Stimulated activated CD4-positive, alpha-beta T cell treated with anti-CD3 and anti-CD28 coated beads, Interleukin-12 subunit alpha, Interleukin-12 subunit beta, amount 100 ng/mL, for 48 hours (primary cell): ENCODE measurements at regions not wholly inside any gene's neighbourhood (a gene's known extent, or its start where the extent isn't known, plus 50 kb on each side); places are given as distances from the start of the nearest gene placed in this dataset.

Experiments used
- DNase-seq, 3 donors: peaks; one replicate each; pipeline ENCODE4 v3.0.0-alpha.2; 2020; ENCODE audit warnings: low read depth in 2 of 3, low spot score in 1 of 3

- DNase-seq: no peak
Observed at GRCh38 chr21:16863908-16864307, 648.9 kb upstream of the CXADR start.

DNA sequence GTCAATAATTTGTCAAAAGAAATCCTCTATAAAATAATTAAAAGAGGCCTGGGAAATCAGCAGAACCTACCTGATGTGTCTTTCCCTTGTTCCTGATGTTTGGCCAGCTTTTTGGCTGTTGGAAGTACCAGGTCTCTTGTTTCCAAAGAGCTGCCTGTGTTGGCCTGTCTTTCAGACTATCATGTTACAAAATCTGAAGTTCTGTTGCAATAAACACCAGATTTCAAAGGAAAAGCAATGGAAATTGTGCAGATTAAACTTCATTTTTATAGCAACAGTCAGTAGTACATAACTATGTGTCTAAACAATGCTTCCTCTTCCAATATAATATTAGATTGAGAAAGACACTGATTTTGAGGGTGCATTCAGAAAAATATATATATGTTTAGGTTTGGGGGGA lies 647.2 kb upstream of the CXADR start:
- no peak for DNase-seq

DNA sequence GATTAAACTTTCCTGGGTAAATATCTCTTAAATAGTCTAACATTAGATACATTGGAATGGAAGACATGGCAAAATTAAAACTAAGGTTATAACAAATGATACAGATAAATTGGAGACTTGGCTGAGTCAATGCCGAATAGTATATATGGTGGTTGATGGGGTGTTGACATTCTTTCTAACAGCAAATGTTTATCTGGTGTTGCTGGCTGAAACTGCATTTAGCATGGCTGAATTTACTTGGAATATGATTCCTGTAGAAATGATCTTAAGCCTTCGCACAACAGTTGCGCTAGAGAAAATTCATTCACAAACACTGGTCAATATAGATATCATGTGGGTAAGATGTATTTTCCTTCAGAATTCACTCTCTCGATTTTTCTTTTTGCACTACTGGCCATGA lies 646.0 kb upstream of the CXADR start:
- no peak for DNase-seq

DNA sequence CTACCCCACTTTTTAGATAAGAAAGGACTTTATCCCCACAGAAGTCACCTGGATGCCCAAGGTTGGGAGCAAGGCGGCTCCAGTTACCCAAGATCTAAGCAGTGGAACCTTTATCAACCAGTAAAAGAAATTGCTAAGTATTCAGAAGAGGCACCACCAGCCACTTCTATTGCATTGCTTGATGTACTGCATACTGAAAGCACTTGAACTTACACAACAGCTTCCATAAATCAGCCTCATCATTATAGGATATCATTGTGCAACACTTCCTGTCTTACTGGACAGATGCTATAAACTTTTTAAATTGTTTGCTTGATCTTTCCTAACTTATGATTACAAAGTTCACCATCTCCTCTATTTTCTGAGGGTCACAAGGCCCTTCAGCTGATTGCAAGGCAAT lies 642.7 kb upstream of the CXADR start:
- DNase-seq: no peak

DNA sequence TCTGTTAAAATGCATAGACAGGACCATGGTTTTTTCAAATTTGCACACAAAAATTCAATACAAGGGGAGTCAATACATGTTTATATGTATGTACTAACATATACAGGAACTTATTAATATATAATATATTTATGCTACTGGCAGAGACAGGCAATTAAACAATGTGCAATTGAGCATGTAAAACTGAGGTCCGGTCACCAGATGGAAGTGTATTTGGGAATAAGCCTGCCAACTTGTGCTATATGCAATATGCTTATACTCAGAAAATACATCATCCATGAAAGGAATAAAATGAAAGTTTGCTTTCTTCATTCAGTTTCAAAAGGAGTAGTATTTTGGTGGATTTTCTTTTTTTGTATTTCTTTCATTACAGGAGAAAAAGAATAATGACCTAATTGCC lies 640.2 kb upstream of the CXADR start:
- DNase-seq: no peak

GRCh38 chr21:16873176-16873575 lies 639.7 kb upstream of the CXADR start:
- DNase-seq: no peak

DNA sequence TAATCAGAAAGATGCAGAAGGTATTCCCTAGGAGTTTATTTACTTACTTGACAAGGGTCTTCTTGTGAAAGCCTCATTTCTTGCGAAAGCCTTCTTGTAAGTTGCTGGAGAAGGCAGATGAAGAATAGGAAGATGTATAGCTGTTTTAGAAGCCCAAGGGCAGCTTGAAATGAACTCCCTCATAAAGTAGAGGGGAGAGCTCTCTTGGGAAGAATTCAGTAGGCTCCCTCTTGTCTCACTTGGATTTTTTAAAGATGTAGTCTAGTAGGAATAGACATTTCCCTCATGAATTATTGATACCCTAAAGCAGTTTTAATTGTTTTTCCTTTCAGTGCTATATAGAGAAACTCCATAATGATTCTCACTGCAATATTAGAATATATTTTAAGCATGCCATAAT lies 639.2 kb upstream of the CXADR start:
- DNase-seq: no peak

GRCh38 chr21:16879479-16879878 lies 633.4 kb upstream of the CXADR start:
- no peak for DNase-seq

- no peak for DNase-seq
Observed at GRCh38 chr21:16891821-16892220, 621.0 kb upstream of the CXADR start.

GRCh38 chr21:16900685-16901084 lies 612.2 kb upstream of the CXADR start:
- DNase-seq: no peak

DNA sequence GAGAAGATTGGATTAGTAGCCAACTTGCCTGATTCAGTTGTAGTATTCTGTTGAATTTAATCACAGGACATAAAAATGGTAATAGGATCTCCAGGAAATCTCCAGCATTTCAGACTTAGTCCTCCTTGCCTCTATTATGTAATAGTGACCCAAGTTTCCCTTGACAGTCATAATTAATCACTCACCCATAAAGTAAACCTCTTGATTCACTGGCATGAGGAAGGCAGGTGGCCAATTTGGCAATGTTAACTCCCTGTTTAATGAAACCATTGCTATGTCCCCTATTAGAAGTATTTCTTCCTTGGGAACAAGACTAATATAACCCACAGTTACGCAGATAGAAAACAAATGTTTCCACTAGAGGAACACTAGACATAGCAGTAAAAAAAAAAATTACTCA lies 604.8 kb upstream of the CXADR start:
- no peak for DNase-seq

- no peak for DNase-seq
Observed at GRCh38 chr21:16910435-16911165, 602.2 kb upstream of the CXADR start.

DNA sequence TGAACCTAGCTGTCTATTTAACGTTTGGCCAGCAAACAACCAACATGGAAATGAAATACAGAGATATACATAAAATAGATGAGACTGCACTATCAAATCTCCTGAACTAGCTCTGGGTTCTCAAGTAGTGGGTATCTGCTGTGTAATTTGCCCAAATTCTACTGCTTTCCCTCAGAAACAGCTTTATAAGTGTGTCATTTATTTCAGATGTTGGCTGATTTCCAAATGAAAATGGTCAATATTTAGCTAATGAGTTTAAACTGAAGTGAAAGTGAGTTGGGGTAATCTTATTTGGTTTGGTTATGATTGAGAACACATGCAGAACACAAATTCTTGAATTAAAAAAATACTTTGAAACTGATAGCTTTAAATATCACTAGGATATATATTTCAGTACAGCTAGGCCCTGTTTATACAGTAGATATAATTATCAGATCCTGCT lies 601.7 kb upstream of the CXADR start:
- DNase-seq: no peak

DNA sequence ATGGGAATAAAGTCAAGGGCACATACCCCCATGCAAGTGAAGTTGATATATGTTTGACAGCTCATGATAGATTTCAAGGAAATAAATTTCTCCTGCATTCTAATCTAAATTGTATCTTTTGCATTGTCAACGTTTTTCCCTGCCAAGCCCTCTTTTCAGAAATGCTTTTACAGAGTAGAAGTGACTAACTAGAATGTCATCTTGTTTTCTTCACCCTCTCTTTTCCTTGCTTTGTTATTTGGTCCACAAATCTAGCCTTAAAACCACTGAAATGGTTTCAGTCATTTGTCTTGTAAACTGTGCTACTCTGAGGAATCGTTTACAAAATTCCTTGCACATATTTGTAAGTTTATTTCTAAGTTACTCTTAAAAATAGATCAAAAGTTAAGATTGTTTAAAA lies 600.8 kb upstream of the CXADR start:
- DNase-seq: no peak

DNA sequence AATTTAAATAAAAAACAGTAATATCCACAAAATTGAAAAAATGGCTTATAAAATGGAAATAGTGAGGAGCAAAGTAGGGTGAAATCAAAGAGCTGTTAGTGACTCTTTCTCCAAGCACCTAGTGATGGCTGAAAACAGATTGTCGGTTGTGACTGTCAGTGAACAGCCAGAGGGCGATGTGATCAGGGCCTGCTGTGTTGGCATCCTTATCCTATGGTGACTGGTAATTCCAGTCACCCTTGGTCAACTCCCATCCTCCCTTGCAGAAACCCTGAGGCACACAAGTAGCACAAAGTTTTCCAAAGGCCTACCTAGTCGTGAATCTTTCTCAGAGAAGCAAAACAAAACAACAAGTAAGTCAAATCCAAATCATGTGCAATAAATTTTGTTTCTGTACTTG lies 599.8 kb upstream of the CXADR start:
- no peak for DNase-seq

DNA sequence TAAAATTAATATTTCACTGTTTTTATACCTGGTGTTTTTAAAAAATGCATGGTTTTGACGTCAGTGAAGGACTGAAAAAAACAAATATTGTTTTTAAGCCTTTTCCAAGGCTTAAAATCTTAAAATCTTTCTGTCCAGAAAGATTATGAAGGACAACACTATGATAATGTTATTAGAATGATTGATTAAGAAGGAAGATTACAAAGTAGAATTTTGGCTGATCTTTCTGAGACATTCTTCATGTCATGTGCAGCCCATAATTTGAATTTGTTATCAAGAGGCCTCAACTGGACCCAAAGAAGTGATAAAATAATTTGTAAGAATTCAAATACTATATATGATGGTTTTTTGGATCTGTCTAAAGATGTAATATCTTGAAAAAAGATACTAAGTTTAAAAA lies 584.4 kb upstream of the CXADR start:
- no peak for DNase-seq

DNA sequence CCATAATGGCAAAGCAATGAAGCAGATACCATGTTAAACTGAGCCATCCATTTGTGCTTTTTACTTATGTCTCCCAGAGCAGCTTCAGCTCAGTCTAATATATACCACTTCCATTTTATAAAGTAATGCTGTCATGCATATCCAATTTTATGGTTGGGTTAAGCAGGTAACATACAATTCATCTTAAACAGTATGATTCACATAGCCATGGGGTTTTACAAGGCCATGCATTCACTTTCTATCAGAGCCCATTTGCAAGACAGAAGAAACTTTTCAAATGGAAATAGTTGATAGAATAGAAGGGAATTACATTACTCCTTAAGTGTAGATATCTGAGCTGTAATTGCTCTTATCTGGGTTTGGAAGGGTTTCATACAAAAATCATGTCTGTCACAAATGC lies 580.5 kb upstream of the CXADR start:
- no peak for DNase-seq

DNA sequence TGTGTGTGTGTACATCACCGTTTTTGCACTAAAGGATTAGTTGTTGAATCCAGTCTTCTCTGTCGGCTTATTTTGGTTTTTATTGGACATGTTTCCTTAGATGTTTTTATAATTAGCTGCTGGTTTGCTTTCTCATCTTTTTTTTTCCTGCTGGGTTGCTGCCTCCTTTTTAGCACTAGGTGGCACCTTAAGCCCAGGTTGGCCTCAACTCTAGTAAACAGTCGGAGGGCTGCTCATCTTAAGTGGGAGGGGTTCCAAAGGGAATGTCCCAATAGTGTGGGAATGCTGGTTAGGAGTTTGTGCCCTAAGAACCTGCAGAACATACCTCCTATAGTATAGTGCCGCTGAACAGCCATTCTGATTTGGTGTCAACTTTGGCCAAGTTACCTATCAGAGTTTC lies 570.1 kb upstream of the CXADR start:
- no peak for DNase-seq

- no peak for DNase-seq
Observed at GRCh38 chr21:16943231-16943630, 569.6 kb upstream of the CXADR start.

DNA sequence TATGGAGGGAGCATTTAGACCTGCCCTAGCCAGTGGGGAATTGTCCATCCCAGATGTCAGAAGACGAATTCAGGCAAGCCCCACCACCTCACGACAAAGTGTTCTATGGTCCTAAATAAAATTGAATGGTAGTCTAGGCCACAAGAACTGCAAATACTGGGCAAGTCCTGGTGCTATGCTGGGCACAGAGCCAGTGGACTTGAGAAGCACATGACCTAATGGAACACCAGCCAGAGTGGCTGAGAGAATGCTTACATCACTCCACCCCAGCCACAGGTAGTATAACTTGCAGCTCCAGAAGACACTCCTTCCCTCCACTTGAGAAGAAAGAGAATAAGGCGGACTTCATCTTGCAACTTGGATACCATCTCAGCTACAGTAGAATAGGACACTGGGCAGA lies 567.3 kb upstream of the CXADR start:
- DNase-seq: no peak

DNA sequence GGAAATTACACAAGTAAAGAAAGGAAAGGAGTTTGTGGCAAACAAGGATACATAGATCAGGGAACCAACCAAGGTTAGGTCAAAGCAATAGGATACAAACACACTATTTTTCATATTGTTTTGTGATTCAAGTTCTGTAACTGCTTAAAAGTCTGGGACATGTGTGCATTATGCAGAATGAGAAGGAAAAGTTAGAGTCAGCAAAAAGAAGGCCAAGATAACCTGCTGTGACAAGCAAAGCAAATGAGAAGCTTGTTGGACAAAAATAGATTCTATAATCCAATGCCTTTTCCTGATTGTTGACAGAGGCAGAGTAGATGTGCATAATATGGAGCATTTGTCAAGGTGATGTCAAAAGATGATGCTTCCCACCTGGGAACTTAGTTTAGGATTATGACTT lies 556.0 kb upstream of the CXADR start:
- no peak for DNase-seq

DNA sequence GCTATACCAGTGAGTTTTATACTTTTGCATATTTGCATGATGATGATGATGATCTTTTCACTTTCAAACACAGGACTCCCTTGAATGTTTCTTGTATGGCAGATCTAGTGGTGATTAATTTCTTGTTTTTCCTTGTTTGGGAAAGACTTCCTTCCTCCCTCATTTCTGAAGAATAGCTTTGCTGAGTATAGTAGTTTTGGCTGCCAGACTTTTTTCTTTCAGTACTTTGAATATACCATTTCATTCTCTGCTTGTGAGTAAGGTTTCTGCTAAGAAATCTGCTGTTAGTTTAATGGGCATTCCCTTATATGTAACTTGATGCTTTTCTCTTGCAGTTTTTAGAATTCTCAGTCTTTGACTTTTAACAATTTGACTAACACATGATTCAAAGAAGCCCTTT lies 547.4 kb upstream of the CXADR start:
- DNase-seq: no peak

GRCh38 chr21:16968436-16968835 lies 544.4 kb upstream of the CXADR start:
- no peak for DNase-seq

DNA sequence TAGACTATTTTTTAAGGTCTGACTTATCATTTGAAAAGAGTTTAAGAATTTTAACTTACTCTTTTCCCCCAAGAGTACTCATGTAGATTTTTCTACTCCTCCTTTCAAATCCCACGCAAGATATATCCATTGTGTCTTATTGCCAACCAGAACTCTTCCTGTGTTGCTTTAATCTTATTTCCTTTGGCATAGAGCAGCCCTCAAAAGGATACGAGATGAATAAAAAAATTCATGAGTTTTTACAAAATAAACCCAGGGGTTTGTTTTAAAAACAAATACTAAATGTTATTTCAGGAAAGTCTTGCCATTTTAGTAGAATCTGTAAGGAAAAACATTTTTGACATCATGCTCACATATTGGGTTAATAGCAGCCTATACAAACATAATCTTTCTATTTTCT lies 543.2 kb upstream of the CXADR start:
- no peak for DNase-seq
